H1 (cell line): ENCODE measurements at regions not wholly inside any gene's neighbourhood (a gene's known extent, or its start where the extent isn't known, plus 50 kb on each side); places are given as distances from the start of the nearest gene placed in this dataset.

Experiments used
- TAF1 ChIP-seq: IDR thresholded peaks from 2 replicates; pipeline ENCODE4 v1.6.1; 2011; ENCODE audit warnings: mild to moderate bottlenecking, low read depth, low read length
- TF ChIP-seq, protein P1 (sequence below): fragments of 300-600 bp; sonication (generic); IDR thresholded peaks from 2 replicates; pipeline ENCODE4 v1.7.1; 2012; ENCODE audit warnings: low read length, moderate library complexity, mild to moderate bottlenecking, inconsistent platforms; ENCODE audit not compliant: insufficient replicate concordance

DNA sequence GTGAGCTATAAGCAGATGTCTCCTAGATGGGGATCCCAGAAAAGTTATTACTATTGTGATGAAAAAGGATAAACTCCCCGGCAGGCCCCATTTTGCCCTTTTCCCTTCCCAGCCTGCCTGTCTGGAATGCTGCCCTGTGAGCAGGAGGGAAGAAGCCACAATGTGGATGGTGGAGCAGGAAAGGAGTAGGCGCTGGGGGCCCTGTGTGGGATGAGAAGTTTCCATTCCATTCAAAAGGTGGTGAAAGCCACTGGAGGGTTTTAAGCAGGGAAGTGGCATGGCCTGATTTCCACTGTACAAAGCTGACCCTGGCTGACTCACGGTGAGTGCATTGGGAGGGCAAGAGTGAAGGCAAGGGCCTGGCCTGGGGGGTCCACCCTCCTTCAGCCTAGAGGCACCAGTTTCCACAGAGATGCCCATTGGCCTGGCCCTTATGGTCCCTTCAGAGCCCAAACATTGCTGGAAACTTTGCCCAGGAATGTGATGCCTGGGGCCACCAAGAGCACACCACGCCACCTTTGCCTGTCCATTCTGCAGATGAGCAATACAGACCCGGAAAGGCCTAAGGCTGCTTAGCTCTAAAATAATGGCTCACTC lies 206.9 kb downstream of the RPLP1 start (continued):
- TF ChIP-seq, protein P1, sequence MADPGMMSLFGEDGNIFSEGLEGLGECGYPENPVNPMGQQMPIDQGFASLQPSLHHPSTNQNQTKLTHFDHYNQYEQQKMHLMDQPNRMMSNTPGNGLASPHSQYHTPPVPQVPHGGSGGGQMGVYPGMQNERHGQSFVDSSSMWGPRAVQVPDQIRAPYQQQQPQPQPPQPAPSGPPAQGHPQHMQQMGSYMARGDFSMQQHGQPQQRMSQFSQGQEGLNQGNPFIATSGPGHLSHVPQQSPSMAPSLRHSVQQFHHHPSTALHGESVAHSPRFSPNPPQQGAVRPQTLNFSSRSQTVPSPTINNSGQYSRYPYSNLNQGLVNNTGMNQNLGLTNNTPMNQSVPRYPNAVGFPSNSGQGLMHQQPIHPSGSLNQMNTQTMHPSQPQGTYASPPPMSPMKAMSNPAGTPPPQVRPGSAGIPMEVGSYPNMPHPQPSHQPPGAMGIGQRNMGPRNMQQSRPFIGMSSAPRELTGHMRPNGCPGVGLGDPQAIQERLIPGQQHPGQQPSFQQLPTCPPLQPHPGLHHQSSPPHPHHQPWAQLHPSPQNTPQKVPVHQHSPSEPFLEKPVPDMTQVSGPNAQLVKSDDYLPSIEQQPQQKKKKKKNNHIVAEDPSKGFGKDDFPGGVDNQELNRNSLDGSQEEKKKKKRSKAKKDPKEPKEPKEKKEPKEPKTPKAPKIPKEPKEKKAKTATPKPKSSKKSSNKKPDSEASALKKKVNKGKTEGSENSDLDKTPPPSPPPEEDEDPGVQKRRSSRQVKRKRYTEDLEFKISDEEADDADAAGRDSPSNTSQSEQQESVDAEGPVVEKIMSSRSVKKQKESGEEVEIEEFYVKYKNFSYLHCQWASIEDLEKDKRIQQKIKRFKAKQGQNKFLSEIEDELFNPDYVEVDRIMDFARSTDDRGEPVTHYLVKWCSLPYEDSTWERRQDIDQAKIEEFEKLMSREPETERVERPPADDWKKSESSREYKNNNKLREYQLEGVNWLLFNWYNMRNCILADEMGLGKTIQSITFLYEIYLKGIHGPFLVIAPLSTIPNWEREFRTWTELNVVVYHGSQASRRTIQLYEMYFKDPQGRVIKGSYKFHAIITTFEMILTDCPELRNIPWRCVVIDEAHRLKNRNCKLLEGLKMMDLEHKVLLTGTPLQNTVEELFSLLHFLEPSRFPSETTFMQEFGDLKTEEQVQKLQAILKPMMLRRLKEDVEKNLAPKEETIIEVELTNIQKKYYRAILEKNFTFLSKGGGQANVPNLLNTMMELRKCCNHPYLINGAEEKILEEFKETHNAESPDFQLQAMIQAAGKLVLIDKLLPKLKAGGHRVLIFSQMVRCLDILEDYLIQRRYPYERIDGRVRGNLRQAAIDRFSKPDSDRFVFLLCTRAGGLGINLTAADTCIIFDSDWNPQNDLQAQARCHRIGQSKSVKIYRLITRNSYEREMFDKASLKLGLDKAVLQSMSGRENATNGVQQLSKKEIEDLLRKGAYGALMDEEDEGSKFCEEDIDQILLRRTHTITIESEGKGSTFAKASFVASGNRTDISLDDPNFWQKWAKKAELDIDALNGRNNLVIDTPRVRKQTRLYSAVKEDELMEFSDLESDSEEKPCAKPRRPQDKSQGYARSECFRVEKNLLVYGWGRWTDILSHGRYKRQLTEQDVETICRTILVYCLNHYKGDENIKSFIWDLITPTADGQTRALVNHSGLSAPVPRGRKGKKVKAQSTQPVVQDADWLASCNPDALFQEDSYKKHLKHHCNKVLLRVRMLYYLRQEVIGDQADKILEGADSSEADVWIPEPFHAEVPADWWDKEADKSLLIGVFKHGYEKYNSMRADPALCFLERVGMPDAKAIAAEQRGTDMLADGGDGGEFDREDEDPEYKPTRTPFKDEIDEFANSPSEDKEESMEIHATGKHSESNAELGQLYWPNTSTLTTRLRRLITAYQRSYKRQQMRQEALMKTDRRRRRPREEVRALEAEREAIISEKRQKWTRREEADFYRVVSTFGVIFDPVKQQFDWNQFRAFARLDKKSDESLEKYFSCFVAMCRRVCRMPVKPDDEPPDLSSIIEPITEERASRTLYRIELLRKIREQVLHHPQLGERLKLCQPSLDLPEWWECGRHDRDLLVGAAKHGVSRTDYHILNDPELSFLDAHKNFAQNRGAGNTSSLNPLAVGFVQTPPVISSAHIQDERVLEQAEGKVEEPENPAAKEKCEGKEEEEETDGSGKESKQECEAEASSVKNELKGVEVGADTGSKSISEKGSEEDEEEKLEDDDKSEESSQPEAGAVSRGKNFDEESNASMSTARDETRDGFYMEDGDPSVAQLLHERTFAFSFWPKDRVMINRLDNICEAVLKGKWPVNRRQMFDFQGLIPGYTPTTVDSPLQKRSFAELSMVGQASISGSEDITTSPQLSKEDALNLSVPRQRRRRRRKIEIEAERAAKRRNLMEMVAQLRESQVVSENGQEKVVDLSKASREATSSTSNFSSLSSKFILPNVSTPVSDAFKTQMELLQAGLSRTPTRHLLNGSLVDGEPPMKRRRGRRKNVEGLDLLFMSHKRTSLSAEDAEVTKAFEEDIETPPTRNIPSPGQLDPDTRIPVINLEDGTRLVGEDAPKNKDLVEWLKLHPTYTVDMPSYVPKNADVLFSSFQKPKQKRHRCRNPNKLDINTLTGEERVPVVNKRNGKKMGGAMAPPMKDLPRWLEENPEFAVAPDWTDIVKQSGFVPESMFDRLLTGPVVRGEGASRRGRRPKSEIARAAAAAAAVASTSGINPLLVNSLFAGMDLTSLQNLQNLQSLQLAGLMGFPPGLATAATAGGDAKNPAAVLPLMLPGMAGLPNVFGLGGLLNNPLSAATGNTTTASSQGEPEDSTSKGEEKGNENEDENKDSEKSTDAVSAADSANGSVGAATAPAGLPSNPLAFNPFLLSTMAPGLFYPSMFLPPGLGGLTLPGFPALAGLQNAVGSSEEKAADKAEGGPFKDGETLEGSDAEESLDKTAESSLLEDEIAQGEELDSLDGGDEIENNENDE, result no peak
- no peak for TF ChIP-seq TAF1
